SK-N-SH (cell line): ENCODE measurements at regions not wholly inside any gene's neighbourhood (a gene's known extent, or its start where the extent isn't known, plus 50 kb on each side); places are given as distances from the start of the nearest gene placed in this dataset.
A peak's percentile ranks its signal among the peaks of the same experiment; 100 is the strongest.

ENCODE experiments used
- CTCF ChIA-PET: fragments of 300-600, 350-600 bp; formaldehyde crosslinking; extraction: SDS; loops from one replicate; lab custom pipeline; 2021; lab: Yijun Ruan, JAX
- POLR2A ChIA-PET: fragments of 350-600 bp; sonication (Branson Sonifier 250); formaldehyde crosslinking; extraction: SDS; loops from one replicate; lab custom pipeline; 2020; ENCODE audit warnings: antibody characterized with exemption, inconsistent platforms; lab: Yijun Ruan, JAX
- DNase-seq: peaks from one replicate; pipeline ENCODE4 v3.0.0; 2012
- H2AFZ ChIP-seq: fragments of 200-600 bp; sonication (generic); 2 replicates; pipeline ENCODE4 v1.8.1; 2016; ENCODE audit warnings: antibody characterized with exemption, mild to moderate bottlenecking, low read depth
- H3F3A ChIP-seq: fragments of 200-600 bp; sonication (generic); replicated peaks from 2 replicates; pipeline ENCODE3; 2016; ENCODE audit warnings: antibody characterized with exemption, mild to moderate bottlenecking; ENCODE audit not compliant: insufficient read depth
- H3K27ac ChIP-seq, 2 experiments: fragments of 200-500 bp in 1 of 2; fragments of 200-600 bp in 1 of 2; sonication (Bioruptor generic) in 1 of 2; sonication (generic), shearing (Covaris generic) in 1 of 2; 2 replicates each; pipeline versions ENCODE4 v1.5.1 to v1.6.1; 2014 to 2016; ENCODE audit warnings: low read depth in 2 of 2, inconsistent platforms in 1 of 2, low read length in 1 of 2, mild to moderate bottlenecking in 1 of 2, mixed read lengths in 1 of 2
- H3K27me3 ChIP-seq: fragments of 200-600 bp; sonication (generic), shearing (Covaris generic); 2 replicates; pipeline ENCODE4 v1.6.1; 2016; ENCODE audit warnings: mixed run types; ENCODE audit not compliant: insufficient read depth
- H3K36me3 ChIP-seq, 2 experiments: fragments of 200-500 bp in 1 of 2; fragments of 200-600 bp in 1 of 2; sonication (Bioruptor generic) in 1 of 2; sonication (generic) in 1 of 2; replicated peaks in 1 of 2; 2 replicates each; pipeline versions ENCODE3 to v1.5.1; 2014 to 2016; ENCODE audit warnings: low read length in 1 of 2, mild to moderate bottlenecking in 1 of 2; ENCODE audit not compliant: insufficient read depth in 2 of 2, control insufficient read depth in 1 of 2
- H3K4me1 ChIP-seq, 2 experiments: fragments of 200-500 bp in 1 of 2; fragments of 200-600 bp in 1 of 2; sonication (Bioruptor generic) in 1 of 2; sonication (generic), shearing (Covaris generic) in 1 of 2; 2 replicates each; pipeline versions ENCODE4 v1.5.1 to v1.6.1; 2014 to 2016; ENCODE audit warnings: low read depth in 1 of 2, low read length in 1 of 2, mixed run types in 1 of 2; ENCODE audit not compliant: insufficient read depth in 2 of 2, control insufficient read depth in 1 of 2
- H3K4me2 ChIP-seq: fragments of 200-600 bp; sonication (generic), shearing (Covaris generic); 2 replicates; pipeline ENCODE4 v1.6.1; 2017; ENCODE audit warnings: mixed run types
- H3K4me3 ChIP-seq, 2 experiments: fragments of 200-500 bp in 1 of 2; fragments of 200-600 bp in 1 of 2; sonication (Bioruptor generic) in 1 of 2; sonication (generic), shearing (Covaris generic) in 1 of 2; 2 replicates each; pipeline versions ENCODE4 v1.5.1 to v1.8.1; 2014 to 2016; ENCODE audit warnings: low read depth in 2 of 2, inconsistent platforms in 1 of 2, low read length in 1 of 2, mild to moderate bottlenecking in 1 of 2, mixed read lengths in 1 of 2, moderate library complexity in 1 of 2
- H3K79me2 ChIP-seq: fragments of 200-600 bp; sonication (generic); 2 replicates; pipeline ENCODE4 v1.8.1; 2017; ENCODE audit warnings: mild to moderate bottlenecking; ENCODE audit not compliant: insufficient read depth
- H3K9ac ChIP-seq: fragments of 200-600 bp; sonication (generic); 2 replicates; pipeline ENCODE4 v1.6.1; 2017; ENCODE audit warnings: mixed run types
- H3K9me2 ChIP-seq: fragments of 200-600 bp; sonication (generic); 2 replicates; pipeline ENCODE4 v1.6.1; 2017; ENCODE audit warnings: mixed run types
- H3K9me3 ChIP-seq: fragments of 200-600 bp; sonication (generic); 2 replicates; pipeline ENCODE4 v1.6.1; 2017; ENCODE audit warnings: mixed run types, mild to moderate bottlenecking, moderate library complexity
- H4K20me1 ChIP-seq: fragments of 200-600 bp; sonication (generic); 2 replicates; pipeline ENCODE4 v1.6.1; 2017; ENCODE audit warnings: mild to moderate bottlenecking, mixed run types; ENCODE audit not compliant: insufficient read depth
- CHD2 ChIP-seq: fragments of 150-350 bp; IDR thresholded peaks from 2 replicates; pipeline ENCODE4 v1.6.1; 2018; ENCODE audit warnings: low read length; ENCODE audit not compliant: partially characterized antibody
- EZH2phosphoT487 ChIP-seq: fragments of 200-600 bp; sonication (generic); IDR thresholded peaks from 2 replicates; pipeline ENCODE4 v1.6.1; 2017; ENCODE audit warnings: low read depth, mixed run types, mild to moderate bottlenecking, antibody characterized with exemption, moderate library complexity, borderline replicate concordance
- FOXJ3 ChIP-seq: sonication (generic); formaldehyde crosslinking; IDR thresholded peaks from 2 replicates; pipeline ENCODE4 v1.5.1; 2020; ENCODE audit warnings: mild to moderate bottlenecking, missing genetic modification reagents
- FOXM1 ChIP-seq: IDR thresholded peaks from 2 replicates; pipeline ENCODE4 v1.4.0; 2012; ENCODE audit warnings: low read depth, mild to moderate bottlenecking
- GATA2 ChIP-seq: sonication (generic); formaldehyde crosslinking; IDR thresholded peaks from 2 replicates; pipeline ENCODE4 v1.5.0; 2020; ENCODE audit warnings: mild to moderate bottlenecking, missing genetic modification reagents
- IRF3 ChIP-seq: fragments of 150-350 bp; IDR thresholded peaks from 2 replicates; pipeline ENCODE4 v1.6.1; 2016; ENCODE audit warnings: mild to moderate bottlenecking, low read depth, low read length
- POLR2AphosphoS5 ChIP-seq: IDR thresholded peaks from 2 replicates; pipeline ENCODE4 v1.6.1; 2012; ENCODE audit warnings: low read depth, low read length
- RCOR1 ChIP-seq: fragments of 150-350 bp; IDR thresholded peaks from 2 replicates; pipeline ENCODE4 v1.6.1; 2017; ENCODE audit warnings: antibody characterized with exemption, low read length
- RFX5 ChIP-seq: IDR thresholded peaks from 2 replicates; pipeline ENCODE4 v1.6.1; 2012; ENCODE audit warnings: mild to moderate bottlenecking, improper control_type of control experiment, low read length
- SMC3 ChIP-seq: IDR thresholded peaks from 2 replicates; pipeline ENCODE4 v1.6.1; 2012; ENCODE audit warnings: low read depth, low read length, improper control_type of control experiment
- TCF12 ChIP-seq: IDR thresholded peaks from 2 replicates; pipeline ENCODE4 v1.4.0; 2012
- USF2 ChIP-seq: fragments of 150-350 bp; IDR thresholded peaks from 2 replicates; pipeline ENCODE4 v1.6.1; 2017; ENCODE audit warnings: antibody characterized with exemption, low read length, low read depth, borderline replicate concordance
- YY1 ChIP-seq: IDR thresholded peaks from 2 replicates; pipeline ENCODE4 v1.4.0; 2012; ENCODE audit warnings: low read depth, mild to moderate bottlenecking
- WGBS: methylation state at CpG from one replicate; pipeline ENCODE4 v1.1.6; 2017; ENCODE audit warnings: low lambda C conversion rate; 5-methylcytosine and 5-hydroxymethylcytosine counted together

- H3K36me3 ChIP-seq: no peaks in the 10 kb centered on the region
- ChIA-PET POLR2A (no interaction called here), CTCF (interaction anchor here (1.2 to 1.5 kb wide), 3 partner anchors 22 to 544 kb away, joined by 3 to 5 read pairs (median 4); no protein-coding TSS in a partner anchor)
- H3K9ac ChIP-seq: no peak overlapping the region
- H4K20me1 ChIP-seq: no peaks in the 10 kb centered on the region
- peaks cover 0 to 12% of the 10 kb centered on the region in 2 experiments; a peak in 2 of 4 replicates for H3K4me1 ChIP-seq
- no peak overlapping the region for H3K4me2 ChIP-seq
- TF ChIP-seq FOXM1 (no peak), RFX5 (no peak), GATA2 (CRISPR knock-in tag) (no peak), RCOR1 (no peak), USF2 (no peak), TCF12 (no peak), POLR2AphosphoS5 (no peak), IRF3 (no peak)
- no peak for DNase-seq
- H2AFZ ChIP-seq: no peak overlapping the region
- no peak overlapping the region for H3K4me3 ChIP-seq
- no peaks in the 10 kb centered on the region for H3K9me2 ChIP-seq
- no peak overlapping the region for H3K27ac ChIP-seq
- H3K27me3 ChIP-seq: no peaks in the 10 kb centered on the region
- no peaks in the 10 kb centered on the region for H3K79me2 ChIP-seq
- H3F3A ChIP-seq: no peaks in the 10 kb centered on the region
- no peaks in the 10 kb centered on the region for H3K9me3 ChIP-seq
- 59% methylated on average over 6 of the region's 6 CpGs for WGBS
Observed at GRCh38 chr20:48076747-48077146, 291.5 kb upstream of the SULF2 start.

- ChIA-PET POLR2A (no interaction called here), CTCF (interaction anchor here (1.2 to 1.5 kb wide), 3 partner anchors 23 to 544 kb away, joined by 3 to 5 read pairs (median 4); no protein-coding TSS in a partner anchor)
- Histone ChIP-seq H2AFZ (no peak overlapping the region), H3K9ac (no peak overlapping the region), H3K4me2 (no peak overlapping the region), H3K27me3 (no peaks in the 10 kb centered on the region), H4K20me1 (no peaks in the 10 kb centered on the region), H3K79me2 (no peaks in the 10 kb centered on the region), H3K4me3 (no peak overlapping the region), H3K9me3 (no peaks in the 10 kb centered on the region), H3K36me3 (no peaks in the 10 kb centered on the region), H3F3A (no peaks in the 10 kb centered on the region), H3K9me2 (no peaks in the 10 kb centered on the region), H3K4me1 (peaks cover 0 to 12% of the 10 kb centered on the region in 2 experiments; a peak in 2 of 4 replicates), H3K27ac (peak overlapping the region in 1 of 2 experiments; percentile 8; a peak in 1 of 4 replicates)
- TF ChIP-seq RCOR1 (no peak), TCF12 (no peak), EZH2phosphoT487 (no peak), CHD2 (no peak), GATA2 (CRISPR knock-in tag) (no peak), YY1 (no peak), FOXJ3 (CRISPR knock-in tag) (no peak), SMC3 (no peak), POLR2AphosphoS5 (no peak)
- 80% methylated on average over 11 of the region's 11 CpGs for WGBS
- DNase-seq: no peak
Observed at GRCh38 chr20:48076247-48076646, 291.0 kb upstream of the SULF2 start.
